ENCODE measurements at regions not wholly inside any gene's neighbourhood (a gene's known extent, or its start where the extent isn't known, plus 50 kb on each side); places are given as distances from the start of the nearest gene placed in this dataset.

DNA sequence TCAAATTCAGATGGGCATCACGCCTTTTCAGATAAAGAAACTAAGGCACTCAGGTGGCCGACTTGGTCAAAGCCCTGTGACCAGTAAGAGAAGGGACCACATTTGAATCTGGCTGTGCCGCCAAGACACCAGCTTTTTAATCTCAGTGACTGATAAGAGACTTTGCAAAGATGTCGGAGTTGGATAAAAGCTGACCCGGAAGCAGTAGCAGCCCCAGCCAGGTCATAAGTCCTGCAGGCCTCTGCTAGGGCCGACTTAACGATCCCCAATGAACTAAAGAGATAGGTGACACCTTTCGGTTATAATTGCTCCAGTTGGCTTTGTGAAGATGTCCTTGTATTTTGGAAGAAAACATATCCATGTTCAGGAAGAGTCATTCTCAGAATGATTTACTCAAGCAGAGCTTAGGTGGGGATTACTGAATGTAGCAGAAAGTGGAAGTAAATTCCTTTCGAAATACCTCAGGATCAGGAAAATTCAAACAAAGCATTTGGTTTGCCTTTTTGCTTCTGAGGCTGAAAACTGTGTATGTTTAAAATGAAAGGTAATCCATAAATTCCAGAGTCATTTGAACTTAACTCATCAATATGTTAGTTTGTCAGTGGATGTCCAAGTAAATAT, 164.2 kb upstream of the PITRM1 start:
- no peak for TF ChIP-seq POLR2AphosphoS5 (IDR thresholded peaks at IDR 0.05)
- TF ChIP-seq EP300 (IDR thresholded peaks at IDR 0.05): no peak
- no peak for TF ChIP-seq CTCF (IDR thresholded peaks at IDR 0.05)
- TF ChIP-seq POLR2A (IDR thresholded peaks at IDR 0.05): no peak

Measured in suprapubic skin (tissue), 4 donors.